ENCODE measurements at regions not wholly inside any gene's neighbourhood (a gene's known extent, or its start where the extent isn't known, plus 50 kb on each side); places are given as distances from the start of the nearest gene placed in this dataset.

DNA sequence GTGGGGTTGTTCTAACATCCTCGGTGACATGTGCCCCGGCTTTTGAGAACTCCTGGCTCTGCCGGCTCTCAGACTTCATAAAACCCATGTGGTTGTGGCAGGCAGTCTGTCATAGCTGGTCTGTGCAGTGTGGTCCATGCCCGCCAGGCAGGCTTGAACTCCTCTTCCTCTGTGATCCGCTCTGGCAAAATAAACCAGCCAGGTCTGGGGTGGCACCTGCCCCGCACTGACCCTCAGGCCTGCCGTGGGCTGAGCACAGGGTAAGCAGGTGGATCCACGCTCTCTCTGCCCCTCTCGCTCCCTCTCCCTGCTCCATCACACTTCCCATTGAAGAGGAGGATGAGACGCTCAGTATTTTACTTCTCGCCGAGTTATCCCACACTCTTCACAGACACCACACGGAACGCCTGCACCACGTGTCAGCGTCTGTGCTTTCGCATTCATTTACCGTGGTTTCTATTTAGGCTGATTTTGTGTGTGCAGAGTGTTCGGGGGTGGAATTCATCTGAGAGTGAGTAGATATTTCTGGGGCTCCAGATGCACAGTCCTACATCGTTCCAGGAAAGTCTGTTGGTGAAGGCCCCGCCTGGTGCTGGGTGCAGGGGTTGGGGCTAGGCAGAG is 56.4 kb downstream of the RTP5 start:
- H3K27me3 ChIP-seq (ENCODE audit: control insufficient read depth, insufficient read depth, low read length), result no peaks in the 10 kb centered on the region
- H3K36me3 ChIP-seq (ENCODE audit: control insufficient read depth, insufficient read depth, low read length), result no peaks in the 10 kb centered on the region
- TF ChIP-seq EZH2 (IDR thresholded peaks at IDR 0.05; ENCODE audit: low read length, missing control alignments), result no peak
- TF ChIP-seq CTCF (conservative IDR thresholded peaks at IDR 0.05 in 1 of 2, IDR thresholded peaks at IDR 0.05 in 1 of 2; ENCODE audit: low read depth in 1 of 2, low read length in 2 of 2), result no peak
- H3K9me3 ChIP-seq (ENCODE audit: control insufficient read depth, insufficient read depth, low read depth, low read length), result no peaks in the 10 kb centered on the region
- no peaks in the 10 kb centered on the region for H4K20me1 ChIP-seq (ENCODE audit: control insufficient read depth, extremely low read depth, insufficient read depth, low read length)
- no peak overlapping the region for H3K9ac ChIP-seq (ENCODE audit: insufficient read depth, low read length)
- H3K4me3 ChIP-seq (replicated peaks in 1 of 4; ENCODE audit: control extremely low read depth in 1 of 4, insufficient read depth in 1 of 4, low read depth in 3 of 4, low read length in 4 of 4), result no peak overlapping the region
- no peak for DNase-seq (ENCODE audit: low read depth in 2 of 2)
- H3K4me2 ChIP-seq (ENCODE audit: extremely low read depth, insufficient read depth, low read length), result no peak overlapping the region
- no peak overlapping the region for H2AFZ ChIP-seq (ENCODE audit: low read length)
- H3K4me1 ChIP-seq (ENCODE audit: control insufficient read depth, extremely low read depth, insufficient read depth, low read length), result no peaks in the 10 kb centered on the region
- no peak overlapping the region for H3K27ac ChIP-seq (ENCODE audit: insufficient read depth, low read length)
- H3K79me2 ChIP-seq (ENCODE audit: control insufficient read depth, insufficient read depth, low read length), result no peaks in the 10 kb centered on the region

DNA sequence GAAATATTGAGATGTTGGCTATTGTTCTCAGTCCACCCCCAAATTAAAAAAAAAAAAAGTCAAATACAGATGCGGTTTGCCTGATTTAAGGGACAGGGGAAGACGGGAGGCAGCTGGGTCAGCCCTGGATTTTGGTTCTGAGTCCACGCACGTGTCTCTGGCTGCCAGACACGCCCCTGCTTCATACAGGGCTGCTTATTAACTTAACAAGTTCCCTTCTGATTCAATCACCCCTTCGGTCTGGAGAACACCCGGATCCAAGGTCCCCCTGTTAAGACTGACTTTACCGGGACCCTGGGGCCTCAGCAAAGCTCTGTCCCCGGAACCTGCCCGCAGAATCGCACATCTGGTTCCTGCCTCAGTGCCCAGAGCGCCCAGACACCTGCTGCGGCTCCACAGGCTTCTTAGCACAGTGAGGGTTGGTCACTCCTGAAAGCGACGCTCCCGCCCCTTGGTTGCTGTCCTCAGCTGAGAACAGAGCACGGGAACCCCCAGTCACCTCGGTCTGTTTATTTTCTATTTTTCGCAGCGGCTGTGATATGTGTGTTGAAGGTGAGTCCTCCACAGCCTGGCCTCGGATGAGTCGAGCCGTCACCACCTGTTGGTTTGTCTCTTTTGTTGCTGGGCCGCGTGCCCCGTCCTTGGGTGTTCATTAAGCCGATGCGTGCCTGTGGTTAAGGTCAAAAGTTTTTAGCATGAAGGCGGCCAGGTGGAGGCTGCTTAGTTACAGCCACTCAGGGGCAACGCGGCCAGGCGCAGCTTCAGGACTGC is 57.2 kb downstream of the RTP5 start:
- H3K4me2 ChIP-seq (ENCODE audit: extremely low read depth, insufficient read depth, low read length), result no peak overlapping the region
- no peak for TF ChIP-seq CTCF (conservative IDR thresholded peaks at IDR 0.05 in 1 of 2, IDR thresholded peaks at IDR 0.05 in 1 of 2; ENCODE audit: low read depth in 1 of 2, low read length in 2 of 2)
- no peak overlapping the region for H3K4me3 ChIP-seq (replicated peaks in 1 of 4; ENCODE audit: control extremely low read depth in 1 of 4, insufficient read depth in 1 of 4, low read depth in 3 of 4, low read length in 4 of 4)
- H3K9me3 ChIP-seq (ENCODE audit: control insufficient read depth, insufficient read depth, low read depth, low read length), result no peaks in the 10 kb centered on the region
- no peak overlapping the region for H3K27ac ChIP-seq (ENCODE audit: insufficient read depth, low read length)
- H3K79me2 ChIP-seq (ENCODE audit: control insufficient read depth, insufficient read depth, low read length), result no peaks in the 10 kb centered on the region
- DNase-seq (ENCODE audit: low read depth in 2 of 2), result no peak
- H3K27me3 ChIP-seq (ENCODE audit: control insufficient read depth, insufficient read depth, low read length), result no peaks in the 10 kb centered on the region
- no peaks in the 10 kb centered on the region for H3K36me3 ChIP-seq (ENCODE audit: control insufficient read depth, insufficient read depth, low read length)
- H4K20me1 ChIP-seq (ENCODE audit: control insufficient read depth, extremely low read depth, insufficient read depth, low read length), result no peaks in the 10 kb centered on the region
- no peaks in the 10 kb centered on the region for H3K4me1 ChIP-seq (ENCODE audit: control insufficient read depth, extremely low read depth, insufficient read depth, low read length)
- H2AFZ ChIP-seq (ENCODE audit: low read length), result no peak overlapping the region
- no peak overlapping the region for H3K9ac ChIP-seq (ENCODE audit: insufficient read depth, low read length)

GRCh38 chr2:241929551-241930490 is 60.3 kb downstream of the RTP5 start:
- H3K27ac ChIP-seq (ENCODE audit: insufficient read depth, low read length), result no peak overlapping the region
- H3K9me3 ChIP-seq (ENCODE audit: control insufficient read depth, insufficient read depth, low read depth, low read length), result no peaks in the 10 kb centered on the region
- DNase-seq (ENCODE audit: low read depth in 2 of 2), result no peak
- no peak overlapping the region for H3K9ac ChIP-seq (ENCODE audit: insufficient read depth, low read length)
- no peak overlapping the region for H3K4me3 ChIP-seq (replicated peaks in 1 of 4; ENCODE audit: control extremely low read depth in 1 of 4, insufficient read depth in 1 of 4, low read depth in 3 of 4, low read length in 4 of 4)
- H2AFZ ChIP-seq (ENCODE audit: low read length), result no peak overlapping the region
- no peaks in the 10 kb centered on the region for H3K4me1 ChIP-seq (ENCODE audit: control insufficient read depth, extremely low read depth, insufficient read depth, low read length)
- no peaks in the 10 kb centered on the region for H3K27me3 ChIP-seq (ENCODE audit: control insufficient read depth, insufficient read depth, low read length)
- no peak overlapping the region for H3K4me2 ChIP-seq (ENCODE audit: extremely low read depth, insufficient read depth, low read length)
- no peaks in the 10 kb centered on the region for H3K36me3 ChIP-seq (ENCODE audit: control insufficient read depth, insufficient read depth, low read length)
- TF ChIP-seq EZH2 (IDR thresholded peaks at IDR 0.05; ENCODE audit: low read length, missing control alignments), result no peak
- no peak for TF ChIP-seq CTCF (conservative IDR thresholded peaks at IDR 0.05 in 1 of 2, IDR thresholded peaks at IDR 0.05 in 1 of 2; ENCODE audit: low read depth in 1 of 2, low read length in 2 of 2)
- no peaks in the 10 kb centered on the region for H4K20me1 ChIP-seq (ENCODE audit: control insufficient read depth, extremely low read depth, insufficient read depth, low read length)
- H3K79me2 ChIP-seq (ENCODE audit: control insufficient read depth, insufficient read depth, low read length), result no peaks in the 10 kb centered on the region

All from fibroblast of lung (primary cell).